ENCODE measurements at regions not wholly inside any gene's neighbourhood (a gene's known extent, or its start where the extent isn't known, plus 50 kb on each side); places are given as distances from the start of the nearest gene placed in this dataset.

DNA sequence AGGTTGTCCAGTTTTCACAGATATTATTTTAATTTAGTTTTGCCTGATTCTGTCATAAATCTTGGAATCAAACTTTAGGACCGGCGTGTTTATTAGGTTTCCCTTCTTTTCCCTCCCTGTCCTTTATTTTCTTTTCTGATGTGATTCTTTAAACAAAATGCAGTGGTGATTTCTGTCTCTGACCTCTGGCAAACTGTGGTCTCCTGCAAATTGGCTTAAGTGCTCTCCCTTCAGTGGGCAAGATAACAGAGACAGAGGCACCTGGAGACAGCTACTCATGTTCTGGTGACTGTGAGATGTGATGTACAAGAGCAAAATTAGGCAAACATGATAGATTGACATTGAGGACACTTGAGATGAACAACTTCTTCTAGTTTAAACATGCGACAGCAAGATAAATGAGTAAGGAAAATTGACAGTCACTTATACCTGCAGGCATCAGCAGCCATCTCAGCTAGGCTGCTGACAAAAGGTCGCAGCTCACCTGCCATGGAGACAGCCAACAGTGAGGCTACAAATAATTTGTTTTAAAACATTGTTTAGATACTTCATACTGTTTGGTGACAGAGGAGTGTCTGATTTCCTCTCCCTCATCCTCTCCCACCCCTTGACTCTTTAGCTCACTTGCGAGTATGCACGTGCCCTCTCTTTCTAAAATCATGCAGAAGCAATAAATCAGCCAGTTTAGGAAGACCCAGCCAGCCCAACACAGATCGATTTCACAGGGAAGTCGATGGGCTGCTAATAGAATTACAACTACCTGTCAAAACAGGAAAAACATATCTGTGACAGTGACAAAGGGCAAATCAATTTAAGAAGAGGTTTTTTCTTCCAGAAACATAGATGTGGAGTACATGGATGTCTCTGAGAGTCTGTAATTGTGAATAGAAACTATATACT, 63.4 kb upstream of the MAP3K7 start:
- no peaks in the 10 kb centered on the region for H3K4me1 ChIP-seq
- no peak for DNase-seq
- TF ChIP-seq, protein P1, sequence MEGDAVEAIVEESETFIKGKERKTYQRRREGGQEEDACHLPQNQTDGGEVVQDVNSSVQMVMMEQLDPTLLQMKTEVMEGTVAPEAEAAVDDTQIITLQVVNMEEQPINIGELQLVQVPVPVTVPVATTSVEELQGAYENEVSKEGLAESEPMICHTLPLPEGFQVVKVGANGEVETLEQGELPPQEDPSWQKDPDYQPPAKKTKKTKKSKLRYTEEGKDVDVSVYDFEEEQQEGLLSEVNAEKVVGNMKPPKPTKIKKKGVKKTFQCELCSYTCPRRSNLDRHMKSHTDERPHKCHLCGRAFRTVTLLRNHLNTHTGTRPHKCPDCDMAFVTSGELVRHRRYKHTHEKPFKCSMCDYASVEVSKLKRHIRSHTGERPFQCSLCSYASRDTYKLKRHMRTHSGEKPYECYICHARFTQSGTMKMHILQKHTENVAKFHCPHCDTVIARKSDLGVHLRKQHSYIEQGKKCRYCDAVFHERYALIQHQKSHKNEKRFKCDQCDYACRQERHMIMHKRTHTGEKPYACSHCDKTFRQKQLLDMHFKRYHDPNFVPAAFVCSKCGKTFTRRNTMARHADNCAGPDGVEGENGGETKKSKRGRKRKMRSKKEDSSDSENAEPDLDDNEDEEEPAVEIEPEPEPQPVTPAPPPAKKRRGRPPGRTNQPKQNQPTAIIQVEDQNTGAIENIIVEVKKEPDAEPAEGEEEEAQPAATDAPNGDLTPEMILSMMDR (IDR thresholded peaks at IDR 0.05): no peak
- H3K4me3 ChIP-seq: no peak overlapping the region
- no peaks in the 10 kb centered on the region for H3K36me3 ChIP-seq
- H3K27ac ChIP-seq: no peak overlapping the region
- peaks cover 0 to 3% of the 10 kb centered on the region in 2 donors for H3K27me3 ChIP-seq
- intact Hi-C loops (cut with DNase I; ENCODE audit: low total_unique reads): no loop called here
- H3K9me3 ChIP-seq: no peaks in the 10 kb centered on the region

DNA sequence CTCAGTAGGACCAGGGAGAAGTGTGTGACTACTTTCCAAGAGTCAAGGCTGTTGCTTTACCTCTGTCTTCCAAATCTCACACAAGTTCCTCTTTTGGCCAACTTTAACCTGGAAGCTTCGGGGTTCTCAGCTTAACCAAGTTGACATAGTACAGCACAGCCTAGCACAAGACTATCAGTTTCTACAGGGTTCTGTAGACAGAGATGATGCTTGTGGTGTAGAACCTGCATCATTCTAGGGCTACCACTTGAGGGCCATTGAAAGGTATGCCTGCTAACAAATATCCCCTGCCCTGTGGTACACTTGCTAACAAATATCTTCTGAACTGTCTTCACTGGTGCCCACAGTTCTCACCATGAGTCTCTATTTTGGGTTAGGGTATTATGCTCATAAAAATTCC, 62.0 kb upstream of the MAP3K7 start:
- TF ChIP-seq, protein P1 (IDR thresholded peaks at IDR 0.05): no peak
- no peak overlapping the region for H3K4me3 ChIP-seq
- H3K36me3 ChIP-seq: no peaks in the 10 kb centered on the region
- H3K9me3 ChIP-seq: no peaks in the 10 kb centered on the region
- no peaks in the 10 kb centered on the region for H3K4me1 ChIP-seq
- DNase-seq: no peak
- H3K27me3 ChIP-seq: no peaks in the 10 kb centered on the region
- H3K27ac ChIP-seq: no peak overlapping the region
- intact Hi-C loops (cut with DNase I; ENCODE audit: low total_unique reads): no loop called here

DNA sequence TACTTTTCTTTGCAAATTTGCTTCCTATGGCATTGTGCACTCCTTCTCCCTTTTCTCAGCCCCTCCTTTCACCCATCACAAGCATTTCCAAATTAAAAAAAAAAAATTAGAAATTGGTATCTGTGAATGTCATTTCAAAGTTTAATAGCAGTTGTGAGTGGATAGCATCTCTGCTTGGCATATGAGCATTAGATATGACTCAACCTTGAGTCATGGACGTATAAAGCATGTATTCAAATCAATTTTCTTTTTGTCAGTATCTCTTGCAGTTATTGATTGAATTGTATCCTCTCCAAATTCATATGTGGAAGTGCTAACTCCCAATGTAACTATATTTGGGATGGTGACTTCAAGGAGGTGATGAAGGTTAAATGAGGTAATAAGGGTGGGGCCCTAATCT, 60.1 kb upstream of the MAP3K7 start:
- no peak for DNase-seq
- no peaks in the 10 kb centered on the region for H3K9me3 ChIP-seq

DNA sequence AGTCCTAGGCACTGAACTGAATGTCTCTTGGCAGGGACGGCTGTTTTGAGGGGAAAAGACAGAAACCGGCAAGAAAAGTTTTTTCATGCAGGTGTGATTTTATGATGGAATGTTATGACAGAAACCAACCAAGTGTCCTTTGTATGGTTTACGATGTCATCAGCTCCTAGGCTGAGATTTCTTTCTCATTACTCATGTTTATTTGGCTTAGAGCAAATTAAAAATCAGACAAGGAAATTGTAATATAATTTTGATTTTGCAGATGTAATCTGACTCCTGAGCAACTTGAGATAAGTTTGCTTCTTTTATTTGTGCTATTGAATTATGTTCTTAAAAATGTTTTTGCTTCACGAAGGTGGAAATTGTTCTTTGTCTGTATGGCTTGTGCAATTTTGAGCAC, 58.8 kb upstream of the MAP3K7 start:
- no peaks in the 10 kb centered on the region for H3K27me3 ChIP-seq
- DNase-seq: no peak
- H3K4me1 ChIP-seq: no peaks in the 10 kb centered on the region
- intact Hi-C loops (cut with DNase I; ENCODE audit: low total_unique reads): no loop called here
- TF ChIP-seq, protein P1 (IDR thresholded peaks at IDR 0.05): no peak
- H3K27ac ChIP-seq: no peak overlapping the region
- H3K36me3 ChIP-seq: no peaks in the 10 kb centered on the region
- H3K9me3 ChIP-seq: no peaks in the 10 kb centered on the region
- H3K4me3 ChIP-seq: no peak overlapping the region

More for the DNA sequence above, 60.1 kb upstream of the MAP3K7 start:
- Histone ChIP-seq H3K4me1 (no peaks in the 10 kb centered on the region), H3K27ac (no peak overlapping the region), H3K4me3 (no peak overlapping the region), H3K36me3 (no peaks in the 10 kb centered on the region), H3K27me3 (no peaks in the 10 kb centered on the region)
- intact Hi-C loops (cut with DNase I; ENCODE audit: low total_unique reads): no loop called here
- TF ChIP-seq, protein P1 (IDR thresholded peaks at IDR 0.05): no peak

DNA sequence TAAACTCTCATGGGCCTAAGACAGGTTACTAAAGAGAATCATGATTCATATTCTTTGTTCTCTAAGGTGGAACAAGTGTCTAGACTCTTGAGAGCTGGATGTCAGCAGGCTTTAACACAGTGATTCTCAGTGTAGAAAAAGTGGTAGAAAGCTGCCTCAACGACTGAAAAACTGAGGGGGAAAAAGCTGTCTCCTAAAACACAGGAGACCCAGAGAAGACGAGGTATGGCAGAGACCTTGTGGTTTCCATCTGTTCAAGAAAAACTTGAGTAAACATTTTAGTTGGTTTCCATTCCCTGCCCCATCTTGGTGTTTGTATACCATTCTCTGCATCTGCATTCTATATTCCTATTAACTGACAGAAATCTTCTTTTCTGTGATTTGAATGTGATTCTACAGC, 57.6 kb upstream of the MAP3K7 start:
- no peaks in the 10 kb centered on the region for H3K4me1 ChIP-seq
- DNase-seq: no peak
- no peaks in the 10 kb centered on the region for H3K36me3 ChIP-seq
- no peak overlapping the region for H3K27ac ChIP-seq
- H3K27me3 ChIP-seq: no peaks in the 10 kb centered on the region
- TF ChIP-seq, protein P1 (IDR thresholded peaks at IDR 0.05): no peak
- H3K4me3 ChIP-seq: no peak overlapping the region
- intact Hi-C loops (cut with DNase I; ENCODE audit: low total_unique reads): no loop called here
- no peaks in the 10 kb centered on the region for H3K9me3 ChIP-seq
